H1 (cell line): ENCODE measurements at regions not wholly inside any gene's neighbourhood (a gene's known extent, or its start where the extent isn't known, plus 50 kb on each side); places are given as distances from the start of the nearest gene placed in this dataset.
A peak's percentile ranks its signal among the peaks of the same experiment; 100 is the strongest.

Source experiments
- CTCF ChIA-PET: fragments of 300-600 bp; sonication (Branson Sonifier 250); formaldehyde crosslinking; loops from one replicate; lab custom pipeline; 2021; ENCODE audit not compliant: partially characterized antibody; lab: Charles Lee
- POLR2A ChIA-PET: fragments of 300-600 bp; sonication (Branson Sonifier 250); formaldehyde crosslinking; loops from one replicate; lab custom pipeline; 2021; ENCODE audit warnings: inconsistent platforms; ENCODE audit not compliant: partially characterized antibody; lab: Charles Lee
- DNase-seq, 2 experiments: peaks; one replicate each; pipeline versions ENCODE4 v3.0.0 to v3.0.0-alpha.2; 2010 to 2022; ENCODE audit warnings: low spot score in 2 of 2, low read depth in 1 of 2, mixed read lengths in 1 of 2
- FAIRE-seq: peaks from 2 replicates; lab custom pipeline; 2011; peaks lifted over from hg19 to GRCh38; lab: Jason Lieb, UNC
- H2AFZ ChIP-seq: 2 replicates; pipeline ENCODE4 v1.8.1; 2012; ENCODE audit warnings: low read length, inconsistent platforms
- H2AK5ac ChIP-seq: 2 replicates; pipeline ENCODE4 v1.6.1; 2013; ENCODE audit warnings: low read depth, low read length
- H2BK120ac ChIP-seq: replicated peaks from 2 replicates; pipeline ENCODE3; 2013; ENCODE audit warnings: low read depth, low read length, inconsistent platforms
- H2BK12ac ChIP-seq: 2 replicates; pipeline ENCODE4 v1.6.1; 2013; ENCODE audit warnings: low read depth, low read length
- H2BK15ac ChIP-seq: 2 replicates; pipeline ENCODE4 v1.6.1; 2013; ENCODE audit warnings: low read length
- H2BK20ac ChIP-seq: 2 replicates; pipeline ENCODE4 v1.6.1; 2013; ENCODE audit warnings: low read length
- H2BK5ac ChIP-seq: 2 replicates; pipeline ENCODE4 v1.6.1; 2013; ENCODE audit warnings: low read depth, low read length
- H3K14ac ChIP-seq: 2 replicates; pipeline ENCODE4 v1.6.1; 2013; ENCODE audit warnings: inconsistent platforms; ENCODE audit not compliant: insufficient read length
- H3K18ac ChIP-seq: 2 replicates; pipeline ENCODE4 v1.6.1; 2013; ENCODE audit warnings: low read length; ENCODE audit errors: extremely low read depth
- H3K23ac ChIP-seq: 2 replicates; pipeline ENCODE4 v1.6.1; 2013; ENCODE audit warnings: inconsistent platforms; ENCODE audit not compliant: insufficient read length
- H3K23me2 ChIP-seq: 2 replicates; pipeline ENCODE4 v1.6.1; 2013; ENCODE audit warnings: low read depth, low read length
- H3K27ac ChIP-seq: 2 replicates; pipeline ENCODE4 v1.6.1; 2011; ENCODE audit warnings: low read depth, low read length, inconsistent platforms
- H3K27me3 ChIP-seq, 4 experiments: replicated peaks in 1 of 4; 1 replicate in 1 of 4; 2 replicates in 3 of 4; pipeline versions ENCODE4 v1.6.1 to v1.8.1; 2011 to 2013; ENCODE audit warnings: low read length in 3 of 4, mild to moderate bottlenecking in 3 of 4, inconsistent platforms in 2 of 4, mixed read lengths in 2 of 4, moderate library complexity in 1 of 4; ENCODE audit not compliant: control insufficient read depth in 3 of 4, insufficient read depth in 3 of 4; ENCODE audit errors: extremely low read depth in 1 of 4
- H3K36me3 ChIP-seq, 4 experiments: 2 replicates each; pipeline versions ENCODE4 v1.6.1 to v1.8.1; 2011 to 2013; ENCODE audit warnings: mild to moderate bottlenecking in 4 of 4, low read length in 3 of 4, moderate library complexity in 2 of 4, control low read depth in 1 of 4, inconsistent platforms in 1 of 4; ENCODE audit not compliant: insufficient read depth in 4 of 4, control insufficient read depth in 2 of 4
- H3K4ac ChIP-seq: replicated peaks from 2 replicates; pipeline ENCODE3; 2013; ENCODE audit warnings: low read length, low read depth, mixed read lengths, inconsistent platforms; ENCODE audit not compliant: insufficient read length
- H3K4me1 ChIP-seq, 4 experiments: replicated peaks in 1 of 4; 1 replicate in 1 of 4; 2 replicates in 3 of 4; pipeline versions ENCODE4 v1.6.1 to v1.8.1; 2011 to 2013; ENCODE audit warnings: low read length in 3 of 4, inconsistent platforms in 2 of 4, mixed read lengths in 1 of 4; ENCODE audit not compliant: insufficient read depth in 4 of 4, control insufficient read depth in 3 of 4
- H3K4me2 ChIP-seq, 2 experiments: 2 replicates each; pipeline versions ENCODE4 v1.6.1 to v1.8.1; 2011 to 2013; ENCODE audit warnings: low read depth in 2 of 2, low read length in 2 of 2, control low read depth in 1 of 2, inconsistent platforms in 1 of 2, mild to moderate bottlenecking in 1 of 2; ENCODE audit not compliant: insufficient read depth in 1 of 2
- H3K4me3 ChIP-seq, 4 experiments: fragments of 200-600, 300-600 bp in 1 of 4; sonication (generic), shearing (Covaris generic), sonication (Bioruptor Twin) in 1 of 4; 2 replicates each; pipeline versions ENCODE4 v1.5.1 to v1.8.1; 2011 to 2016; ENCODE audit warnings: low read length in 4 of 4, low read depth in 3 of 4, control low read depth in 2 of 4, inconsistent platforms in 2 of 4, mild to moderate bottlenecking in 2 of 4, mixed read lengths in 1 of 4, moderate library complexity in 1 of 4; ENCODE audit not compliant: insufficient read depth in 2 of 4; ENCODE audit errors: extremely low read depth in 1 of 4
- H3K56ac ChIP-seq: replicated peaks from 2 replicates; pipeline ENCODE3; 2013; ENCODE audit warnings: low read depth, mild to moderate bottlenecking, mixed read lengths, low read length, inconsistent platforms; ENCODE audit not compliant: insufficient read length
- H3K79me1 ChIP-seq: 2 replicates; pipeline ENCODE4 v1.6.1; 2013; ENCODE audit warnings: low read depth, low read length, control low read depth
- H3K79me2 ChIP-seq, 2 experiments: 2 replicates each; pipeline versions ENCODE4 v1.6.1 to v1.8.1; 2012 to 2013; ENCODE audit warnings: low read length in 2 of 2, mild to moderate bottlenecking in 2 of 2, inconsistent platforms in 1 of 2; ENCODE audit not compliant: insufficient read depth in 2 of 2, control insufficient read depth in 1 of 2
- H3K9ac ChIP-seq, 4 experiments: replicated peaks in 1 of 4; 1 replicate in 1 of 4; 2 replicates in 3 of 4; pipeline versions ENCODE4 v1.6.1 to v1.8.1; 2011 to 2013; ENCODE audit warnings: low read depth in 3 of 4, low read length in 3 of 4, control low read depth in 2 of 4, mild to moderate bottlenecking in 2 of 4, moderate library complexity in 2 of 4, inconsistent platforms in 1 of 4; ENCODE audit errors: extremely low read depth in 1 of 4
- H3K9me3 ChIP-seq, 2 experiments: 2 replicates each; pipeline versions ENCODE4 v1.6.1 to v1.8.1; 2012 to 2013; ENCODE audit warnings: mild to moderate bottlenecking in 2 of 2, moderate library complexity in 2 of 2, control low read depth in 1 of 2, inconsistent platforms in 1 of 2, low read depth in 1 of 2, low read length in 1 of 2, mixed read lengths in 1 of 2; ENCODE audit not compliant: insufficient read depth in 2 of 2
- H4K20me1 ChIP-seq, 2 experiments: replicated peaks in 1 of 2; 2 replicates each; pipeline versions ENCODE3 to v1.8.1; 2011 to 2013; ENCODE audit warnings: inconsistent platforms in 2 of 2, low read length in 2 of 2, mild to moderate bottlenecking in 1 of 2; ENCODE audit not compliant: insufficient read depth in 2 of 2, control insufficient read depth in 1 of 2
- H4K5ac ChIP-seq: 2 replicates; pipeline ENCODE4 v1.6.1; 2013; ENCODE audit warnings: low read length, low read depth, mixed read lengths, inconsistent platforms; ENCODE audit not compliant: insufficient read length
- H4K8ac ChIP-seq: 2 replicates; pipeline ENCODE4 v1.8.0; 2013; ENCODE audit warnings: mild to moderate bottlenecking, moderate library complexity, low read length, inconsistent platforms; ENCODE audit not compliant: insufficient read depth; ENCODE audit errors: extremely low read depth
- H4K91ac ChIP-seq: replicated peaks from 2 replicates; pipeline ENCODE3; 2013; ENCODE audit warnings: low read length, mixed read lengths, inconsistent platforms; ENCODE audit not compliant: insufficient read length
- FOSL1 ChIP-seq: IDR thresholded peaks from 2 replicates; pipeline ENCODE4 v1.6.1; 2011; ENCODE audit warnings: mild to moderate bottlenecking, low read depth, low read length, moderate library complexity; ENCODE audit not compliant: insufficient read depth
- SRF ChIP-seq: IDR thresholded peaks from 2 replicates; pipeline ENCODE4 v1.6.1; 2011; ENCODE audit warnings: mild to moderate bottlenecking, low read depth, low read length, moderate library complexity
- TBP ChIP-seq: IDR thresholded peaks from 2 replicates; pipeline ENCODE4 v1.6.1; 2011; ENCODE audit warnings: low read depth, low read length, improper control_type of control experiment
- YY1 ChIP-seq: IDR thresholded peaks from 2 replicates; pipeline ENCODE4 v1.6.1; 2011; ENCODE audit warnings: low read depth, mild to moderate bottlenecking, low read length
- WGBS, 2 experiments: shearing (Covaris generic) in 1 of 2; methylation state at CpG; one replicate each; pipeline versions ENCODE4 v1.1.6 to v1.1.7; 2013 to 2015; ENCODE audit warnings: low lambda C conversion rate in 2 of 2, mixed read lengths in 2 of 2, inconsistent platforms in 1 of 2, low coverage in 1 of 2, missing lambda C conversion rate in 1 of 2; ENCODE audit not compliant: insufficient replicate concordance in 2 of 2, insufficient coverage in 1 of 2, insufficient read length in 1 of 2; ENCODE audit errors: extremely low coverage in 1 of 2, missing lambda C conversion rate in 1 of 2; 5-methylcytosine and 5-hydroxymethylcytosine counted together

DNA sequence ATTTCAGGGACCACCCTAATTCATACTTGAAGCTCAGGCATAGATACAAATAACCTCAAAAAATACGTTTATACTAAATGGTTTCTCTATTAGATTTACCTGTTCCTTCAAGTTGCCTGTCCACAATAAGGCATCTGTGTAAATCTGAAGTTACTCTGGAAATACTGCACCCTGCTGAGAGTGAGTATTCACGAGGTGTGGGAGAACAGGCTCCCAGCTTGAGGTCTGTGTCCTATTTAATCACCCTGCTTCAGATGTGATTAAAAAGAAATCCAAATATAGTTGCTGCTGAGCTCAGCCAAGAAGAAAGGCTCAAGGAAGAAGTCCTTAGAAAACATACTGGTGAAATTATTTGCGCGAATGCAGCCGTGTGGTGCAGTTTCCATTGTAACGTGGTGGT is 136.8 kb downstream of the KLF6 start:
- H3K4ac ChIP-seq: no peak overlapping the region
- no peaks in the 10 kb centered on the region for H3K9me3 ChIP-seq
- H3K4me2 ChIP-seq: no peak overlapping the region
- DNase-seq (no peak), FAIRE-seq (no peak)
- no peak overlapping the region for H3K18ac ChIP-seq
- H3K4me3 ChIP-seq: no peak overlapping the region
- H3K23ac ChIP-seq: no peak overlapping the region
- H2BK20ac ChIP-seq: no peak overlapping the region
- H2AFZ ChIP-seq: no peak overlapping the region
- POLR2A ChIA-PET: no interaction called here
- no peak overlapping the region for H2BK15ac ChIP-seq
- H3K9ac ChIP-seq: no peak overlapping the region
- H3K56ac ChIP-seq: no peak overlapping the region
- H2BK12ac ChIP-seq: no peak overlapping the region
- H3K27me3 ChIP-seq: no peaks in the 10 kb centered on the region
- H3K79me1 ChIP-seq: no peaks in the 10 kb centered on the region
- H3K14ac ChIP-seq: no peak overlapping the region
- H2BK5ac ChIP-seq: no peak overlapping the region
- H4K8ac ChIP-seq: no peak overlapping the region
- no peak overlapping the region for H4K91ac ChIP-seq
- H3K23me2 ChIP-seq: no peaks in the 10 kb centered on the region; the same call in 1 of the 2 replicates
- H3K79me2 ChIP-seq: no peaks in the 10 kb centered on the region
- 88% methylated on average over 6 of the region's 6 CpGs; no CpG with 5 or more reads in 1 of the 2 experiments for WGBS, 2 experiments
- CTCF ChIA-PET: interaction anchor here (0.9 kb wide), 1 partner anchor 17 kb away, joined by 3 read pairs; no protein-coding TSS in a partner anchor
- H2AK5ac ChIP-seq: peak overlapping the region; percentile 54; the same call in 1 of the 2 replicates
- H3K27ac ChIP-seq: no peak overlapping the region
- H3K4me1 ChIP-seq: peaks cover 0 to 8% (median 2%) of the 10 kb centered on the region in 4 experiments; a peak in 3 of 7 replicates
- peaks cover 0 to 2% of the 10 kb centered on the region in 2 experiments for H4K20me1 ChIP-seq
- TF ChIP-seq TBP (no peak), SRF (no peak), YY1 (no peak), FOSL1 (no peak)
- no peaks in the 10 kb centered on the region for H3K36me3 ChIP-seq
- no peak overlapping the region for H2BK120ac ChIP-seq
- H4K5ac ChIP-seq: no peak overlapping the region
